HG02840 (cell line): ENCODE measurements at regions not wholly inside any gene's neighbourhood (a gene's known extent, or its start where the extent isn't known, plus 50 kb on each side); places are given as distances from the start of the nearest gene placed in this dataset.

Source experiments
- ATAC-seq: cut with Tn5 transposase; IDR thresholded peaks from one replicate; pipeline ENCODE4 v1.9.1; 2021; ENCODE audit warnings: mild to moderate bottlenecking, moderate library complexity, moderate number of reproducible peaks; ENCODE audit not compliant: unreplicated experiment, low FRiP score

DNA sequence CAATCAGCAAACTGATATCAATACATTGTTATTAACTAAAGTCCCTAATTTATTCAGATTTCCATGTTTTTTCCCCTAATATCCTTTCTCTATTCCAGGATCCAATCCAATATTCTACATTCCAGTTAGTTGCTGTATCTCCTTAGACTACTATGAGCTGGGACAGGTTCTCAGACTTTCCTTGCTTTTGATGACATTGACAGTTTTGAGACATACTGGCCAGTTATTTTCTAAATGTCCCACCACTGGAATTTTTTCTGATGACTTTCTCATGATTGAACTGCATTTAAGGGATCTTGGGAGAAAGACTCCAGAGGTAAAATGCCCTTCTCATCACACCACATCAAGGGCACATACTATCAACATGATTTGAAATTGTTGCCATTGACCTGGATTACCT is 177.1 kb upstream of the MAF start:
- no peak for ATAC-seq

DNA sequence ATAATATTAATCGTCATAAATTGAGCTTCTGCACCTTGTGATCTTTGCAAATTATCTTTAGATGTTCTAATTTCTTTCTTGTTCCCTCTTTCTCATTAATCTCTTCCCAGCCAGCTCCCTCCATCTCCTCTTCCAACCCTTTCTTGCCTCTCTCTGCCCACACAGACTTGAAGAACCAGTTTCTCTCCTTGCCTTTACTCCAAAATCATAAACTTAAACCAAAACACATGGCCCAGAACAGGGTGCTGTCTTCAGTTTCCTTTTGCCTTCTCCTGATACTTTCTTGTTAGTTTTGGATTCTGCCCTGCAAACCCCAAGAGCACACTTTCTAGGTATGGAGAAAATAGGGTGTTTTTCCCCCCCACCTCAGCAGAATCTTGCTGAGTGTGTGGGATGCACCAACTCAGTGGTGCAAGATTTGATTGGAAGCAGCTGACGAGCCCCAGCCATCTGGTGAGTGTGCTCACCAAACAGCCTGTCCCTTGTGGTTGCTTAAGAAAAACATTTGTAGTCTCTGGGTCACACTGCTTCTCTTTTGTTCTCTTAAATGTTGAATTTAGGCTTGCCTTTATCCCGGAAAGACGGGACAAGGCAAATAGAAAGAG is 175.8 kb upstream of the MAF start:
- ATAC-seq: no peak

GRCh38 chr16:79772784-79773183 is 172.2 kb upstream of the MAF start:
- no peak for ATAC-seq

DNA sequence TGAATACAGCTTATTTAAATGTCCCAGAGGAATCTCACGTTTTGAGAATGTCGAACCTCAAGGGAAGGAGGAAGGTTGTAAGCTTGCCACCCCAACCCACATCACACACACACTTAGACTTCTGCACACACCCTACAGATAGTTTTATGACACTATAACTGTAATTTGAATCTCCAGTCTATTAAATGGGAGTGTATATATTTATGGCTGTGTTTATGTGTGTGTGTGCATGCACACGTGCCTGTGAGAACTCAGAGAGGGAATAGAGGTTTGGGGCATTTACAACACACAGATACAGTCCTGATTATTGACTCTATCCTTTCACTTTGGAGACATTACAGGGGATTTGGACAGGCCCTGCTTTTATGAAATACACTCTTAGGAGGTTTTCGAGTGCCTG is 171.5 kb upstream of the MAF start:
- ATAC-seq: no peak

DNA sequence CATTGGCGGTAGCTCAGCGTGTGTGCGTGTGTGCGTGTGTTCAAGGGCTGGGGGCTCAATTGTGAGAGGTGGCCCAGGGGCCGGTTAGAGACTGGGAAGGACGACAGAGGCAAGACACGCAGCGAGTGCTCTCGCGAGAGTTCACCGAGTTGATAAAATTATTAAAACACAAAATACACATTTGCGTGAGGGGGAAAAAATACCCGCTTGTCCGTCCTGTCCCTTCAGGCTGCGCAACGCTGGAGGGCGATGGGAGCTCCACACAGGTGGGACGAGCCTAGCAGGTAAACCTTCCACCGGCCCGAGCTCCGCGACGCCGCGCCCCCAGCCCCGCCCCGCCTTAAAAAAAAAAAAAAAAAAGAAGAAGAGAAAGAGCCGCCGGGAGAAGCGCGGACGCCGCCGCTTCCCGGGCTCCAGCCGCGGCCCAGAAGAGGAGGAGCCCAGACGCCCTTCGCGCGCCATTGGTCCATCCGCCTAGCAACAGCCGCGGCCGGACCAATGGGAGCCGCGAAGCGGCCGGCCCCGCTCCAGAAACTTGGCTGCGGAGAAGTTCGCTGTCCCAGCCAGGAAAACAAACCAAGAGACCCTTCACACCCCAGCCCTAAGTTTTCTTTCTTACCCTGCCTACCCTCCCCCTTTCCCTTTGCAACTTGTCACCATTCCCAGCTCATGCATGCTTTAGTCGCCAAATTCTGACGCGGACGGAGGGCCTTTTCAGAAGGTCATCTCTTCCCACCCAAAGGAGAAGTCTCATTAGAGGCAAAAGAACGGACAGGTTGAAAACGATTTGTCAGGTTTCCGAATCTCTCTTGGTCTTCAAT is 169.9 kb upstream of the MAF start:
- ATAC-seq: peak; percentile 87

GRCh38 chr16:79769928-79770243 is 169.3 kb upstream of the MAF start:
- no peak for ATAC-seq

GRCh38 chr16:79769270-79769927 is 168.9 kb upstream of the MAF start:
- ATAC-seq: no peak

DNA sequence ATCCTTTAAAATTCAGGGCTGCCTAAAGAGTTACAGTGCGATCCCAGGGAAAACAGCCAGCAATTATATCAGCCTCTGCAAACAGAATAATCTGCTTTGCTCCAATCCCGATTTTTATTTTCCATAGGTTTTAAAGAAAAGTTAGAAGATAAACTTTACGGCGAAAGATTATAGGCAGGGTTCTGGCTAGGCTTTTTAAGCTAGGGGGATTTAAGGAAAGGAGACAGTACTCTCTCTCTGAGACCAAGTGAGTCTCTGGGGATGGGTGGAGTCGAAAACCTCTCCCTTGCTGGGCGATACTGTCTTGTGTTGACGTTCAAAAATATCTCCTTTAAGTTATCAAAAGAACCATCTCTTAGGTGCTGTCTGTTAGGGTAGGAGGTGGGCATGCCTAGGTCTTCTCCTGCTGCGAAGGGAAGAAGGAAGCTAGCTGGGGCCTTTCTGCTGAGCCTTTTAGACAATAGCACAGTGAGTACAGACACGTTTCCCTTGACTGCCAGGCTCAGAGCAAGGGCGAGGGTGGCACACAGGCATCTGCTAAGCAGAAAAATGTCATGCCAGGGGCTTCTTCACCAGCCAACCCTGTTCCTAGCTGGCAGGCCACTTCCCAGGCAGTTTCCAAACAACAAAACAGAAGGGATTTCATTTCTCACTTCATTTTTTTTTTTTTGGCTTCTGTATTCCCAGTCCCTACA is 167.9 kb upstream of the MAF start:
- ATAC-seq: no peak

- no peak for ATAC-seq
These were observed 167.1 kb upstream of the MAF start for GRCh38 chr16:79767421-79768275.

- no peak for ATAC-seq
These were observed 165.4 kb upstream of the MAF start for GRCh38 chr16:79765901-79766394.

DNA sequence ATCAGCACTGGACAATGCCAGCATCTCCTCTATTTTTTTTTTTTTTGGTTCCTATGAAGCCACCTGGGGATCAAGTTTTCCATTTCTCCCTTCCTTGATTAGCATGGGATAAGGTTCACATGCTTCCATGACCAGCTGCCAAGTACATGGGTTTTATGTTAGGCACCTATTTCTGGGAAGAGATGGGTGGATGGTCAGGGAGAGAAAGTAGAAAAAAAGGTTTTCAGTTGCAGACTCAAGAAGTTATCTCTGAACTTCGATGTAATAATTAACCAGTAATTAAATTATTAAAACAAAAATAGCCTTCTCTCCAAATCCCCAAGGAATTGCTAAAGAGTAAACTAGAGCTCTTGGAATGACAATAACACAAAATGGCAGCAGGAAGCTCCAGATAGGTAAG is 164.9 kb upstream of the MAF start:
- ATAC-seq: no peak

DNA sequence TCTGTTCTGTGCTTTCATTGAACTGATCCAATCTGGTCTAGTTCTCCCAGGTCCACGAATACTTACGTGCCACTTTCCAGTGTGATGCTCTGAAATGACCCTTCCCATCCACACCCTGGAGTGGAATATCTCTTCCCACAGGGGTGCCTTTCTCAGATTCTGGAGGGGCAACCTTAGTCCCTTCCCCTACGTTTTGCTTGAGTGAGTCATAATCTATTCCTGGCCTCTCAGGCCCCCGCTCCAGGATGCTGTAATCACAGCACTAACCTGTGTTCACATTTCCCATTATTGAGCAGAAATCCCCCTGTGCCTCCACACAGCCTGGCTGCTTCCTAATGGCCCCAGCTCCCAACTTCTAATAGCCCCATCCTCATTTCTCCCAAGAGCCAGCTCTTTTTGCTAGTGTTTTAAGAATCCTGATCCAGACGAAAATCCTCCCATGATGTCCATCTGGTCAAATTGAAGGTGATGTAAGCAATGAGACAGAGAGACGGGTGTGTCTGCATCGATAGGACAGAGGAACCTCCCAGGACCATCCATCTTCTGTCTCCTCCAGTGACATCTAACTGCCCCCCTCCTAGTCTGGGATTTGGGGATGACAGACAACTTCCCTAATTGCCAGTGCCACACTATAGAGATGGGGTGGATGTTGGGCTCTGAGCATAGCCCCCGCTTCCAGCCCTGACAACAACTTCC is 164.0 kb upstream of the MAF start:
- no peak for ATAC-seq

- ATAC-seq: no peak
These were observed 161.7 kb upstream of the MAF start for GRCh38 chr16:79762217-79762616.

DNA sequence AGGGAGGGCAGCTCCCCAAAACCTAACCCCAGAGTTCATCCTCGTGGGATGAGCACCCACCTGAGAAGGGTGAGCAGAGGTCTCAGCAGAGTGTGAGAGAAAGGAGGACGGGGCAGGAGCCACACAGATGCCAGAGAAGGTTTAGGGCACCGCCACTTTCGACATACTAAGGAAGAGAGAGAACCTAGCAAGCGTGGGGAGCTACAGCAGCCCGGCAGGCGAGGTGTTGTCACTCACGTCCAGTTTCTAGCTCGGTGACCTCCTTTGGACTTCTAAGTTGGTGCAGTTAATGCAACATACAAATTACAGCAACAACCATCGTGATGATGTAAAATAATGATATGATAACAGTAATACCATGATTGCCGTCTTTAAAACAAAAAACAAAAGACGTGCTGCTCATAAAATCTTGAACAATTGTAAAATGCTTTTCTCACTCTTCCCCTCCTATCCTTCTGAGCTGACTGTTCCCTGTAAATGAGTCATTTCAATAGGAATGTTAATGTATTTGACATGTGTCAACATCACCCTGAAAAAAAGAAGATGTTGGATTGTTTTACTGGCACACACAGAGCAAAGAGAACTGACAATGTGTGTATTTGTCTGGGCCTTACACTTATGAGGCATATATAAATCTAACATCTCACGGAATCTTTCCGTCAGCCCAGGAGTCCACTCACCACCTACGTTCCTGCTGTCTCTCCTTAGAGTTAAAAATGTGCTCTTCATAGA is 158.2 kb upstream of the MAF start:
- no peak for ATAC-seq

DNA sequence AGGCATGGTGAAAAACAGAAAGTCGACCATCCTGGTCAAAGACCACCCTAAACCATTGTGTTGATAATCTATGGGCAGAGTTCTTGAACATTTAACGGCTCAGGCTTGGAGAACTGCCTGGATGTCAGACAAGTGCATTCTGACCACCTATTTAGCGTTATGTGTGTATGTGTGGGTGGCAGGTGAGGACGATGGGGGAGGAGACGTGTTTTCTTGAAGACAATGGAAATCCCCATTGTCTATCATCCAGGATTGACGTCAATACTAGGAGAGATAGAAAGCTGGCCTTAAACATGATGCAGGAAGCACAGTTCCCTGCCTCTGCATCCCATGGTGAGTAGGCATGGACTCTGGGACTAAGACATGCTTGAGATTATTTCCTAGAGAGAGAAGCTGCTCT is 157.4 kb upstream of the MAF start:
- no peak for ATAC-seq

- ATAC-seq: no peak
These were observed 156.6 kb upstream of the MAF start for GRCh38 chr16:79757163-79757562.

DNA sequence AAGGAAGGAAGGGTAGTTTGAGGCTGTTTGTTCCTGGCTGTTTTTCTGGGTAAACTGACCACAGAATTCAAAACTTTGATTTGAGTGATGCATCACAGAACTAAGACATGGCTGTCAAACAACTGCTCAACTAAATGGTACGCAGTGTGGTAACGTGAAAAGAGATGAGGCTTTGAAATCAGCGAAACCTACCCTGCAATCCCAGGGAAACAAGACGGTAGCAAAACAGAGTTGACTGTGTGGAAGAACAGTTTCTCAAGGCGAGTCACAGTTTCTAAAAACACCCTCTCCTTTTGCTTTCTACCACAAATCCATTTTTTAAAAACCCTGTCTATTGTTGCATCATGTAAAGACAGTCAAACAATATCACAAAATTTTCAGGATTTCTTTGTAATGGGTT is 156.0 kb upstream of the MAF start:
- no peak for ATAC-seq

DNA sequence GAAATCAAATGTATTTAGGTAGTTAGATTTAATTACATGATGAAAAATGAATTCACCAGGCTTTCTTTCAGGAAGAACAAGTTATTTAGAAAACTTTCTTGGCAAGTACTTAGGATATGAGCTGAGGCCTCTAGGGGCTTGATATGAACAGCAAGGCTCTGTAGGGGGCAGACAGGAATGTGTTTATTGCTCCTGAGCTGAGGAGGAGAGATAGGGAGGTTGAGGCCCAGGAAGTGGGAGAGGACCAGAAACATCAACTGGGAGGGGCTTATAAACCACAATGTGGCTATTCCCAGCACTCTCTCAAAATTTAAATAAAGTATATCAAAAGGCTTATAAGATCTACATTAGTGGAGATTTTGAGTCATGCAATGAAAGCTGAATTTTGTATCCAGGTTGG is 154.0 kb upstream of the MAF start:
- no peak for ATAC-seq

- no peak for ATAC-seq
These were observed 153.5 kb upstream of the MAF start for GRCh38 chr16:79754081-79754480.
